Lower lobe of right lung (tissue), 2 donors: ENCODE measurements at regions not wholly inside any gene's neighbourhood (a gene's known extent, or its start where the extent isn't known, plus 50 kb on each side); places are given as distances from the start of the nearest gene placed in this dataset.
"Not testable (repeated sequence)": the region's sequence is repeated elsewhere in the genome, so short reads cannot be mapped to it uniquely, and the experiment has no call there.

Source experiments
- ATAC-seq, 2 donors: fragments of 200-7000 bp; cut with Tn5 transposase; one replicate each; pipeline ENCODE4 v1.9.1; 2020 to 2022; ENCODE audit warnings: mild to moderate bottlenecking in 2 of 2, moderate library complexity in 2 of 2
- DNase-seq: peaks from one replicate; pipeline ENCODE4 v3.0.0-alpha.2; 2020
- H3K27ac ChIP-seq: fragments of 200-600 bp; one replicate; pipeline ENCODE4 v1.8.0; 2022
- H3K27me3 ChIP-seq: fragments of 200-600 bp; one replicate; pipeline ENCODE4 v1.8.0; 2022; ENCODE audit warnings: low read depth
- H3K36me3 ChIP-seq: fragments of 200-600 bp; one replicate; pipeline ENCODE4 v1.8.0; 2022; ENCODE audit warnings: mild to moderate bottlenecking
- H3K4me1 ChIP-seq: fragments of 200-600 bp; one replicate; pipeline ENCODE4 v1.8.0; 2022
- H3K4me3 ChIP-seq: fragments of 200-600 bp; one replicate; pipeline ENCODE4 v1.8.0; 2022; ENCODE audit warnings: mild to moderate bottlenecking
- H3K9me3 ChIP-seq: fragments of 200-600 bp; one replicate; pipeline ENCODE4 v1.8.0; 2022
- intact Hi-C: fragments of 100-400 bp; cut with DNase I; formaldehyde crosslinking; loops from one replicate; pipeline ENCODE4 v1.11.0; 2022
- TF ChIP-seq, protein P1 (sequence below): fragments of 200-600 bp; IDR thresholded peaks from one replicate; pipeline ENCODE4 v1.8.0; 2022; ENCODE audit warnings: antibody characterized with exemption, mild to moderate bottlenecking
- donor health status: DM: no; HTN: yes; CAD: no; lungs with severe emphysema.

DNA sequence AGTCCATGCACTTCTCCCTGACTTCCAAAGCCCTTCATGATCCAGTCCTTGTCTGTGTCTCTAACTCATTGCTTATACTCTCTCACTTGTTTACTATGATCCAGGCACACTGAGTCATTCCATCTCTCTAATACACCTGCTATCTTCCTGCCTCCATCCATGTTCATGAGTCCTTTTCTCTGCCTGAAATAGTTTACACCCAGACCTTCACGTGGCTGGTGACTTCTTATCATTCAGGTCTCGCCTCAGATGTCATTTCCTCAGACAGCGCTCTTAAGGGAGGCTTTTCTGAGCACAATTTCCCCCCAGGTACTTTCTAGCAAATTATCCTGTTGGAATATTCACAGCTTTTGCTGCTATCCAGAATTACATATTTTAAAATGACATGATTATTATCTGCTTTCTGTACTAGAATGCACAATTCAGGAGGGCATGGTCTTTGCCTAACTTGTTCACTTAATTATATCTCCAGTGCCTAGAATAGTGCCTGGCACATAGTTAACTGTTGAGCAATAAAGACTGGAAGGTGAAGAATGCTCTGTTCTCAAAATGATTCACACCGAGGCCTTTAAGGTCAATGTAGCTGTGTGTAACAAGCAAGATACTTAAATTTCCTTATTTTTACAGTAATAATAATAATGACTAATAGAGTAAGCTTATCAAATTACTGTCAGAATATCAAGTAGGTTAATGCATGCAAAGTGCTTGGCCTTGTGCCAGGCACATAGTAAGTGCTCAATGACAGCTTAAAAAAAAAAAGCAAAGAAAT lies 183.7 kb upstream of the SPRY2 start:
- no peaks in the 10 kb centered on the region for H3K4me1 ChIP-seq
- H3K9me3 ChIP-seq, result no peaks in the 10 kb centered on the region
- H3K27ac ChIP-seq, result no peak overlapping the region
- no peak overlapping the region for H3K4me3 ChIP-seq
- no peak for DNase-seq
- ATAC-seq, result no peak
- H3K36me3 ChIP-seq, result no peaks in the 10 kb centered on the region
- TF ChIP-seq, protein P1, sequence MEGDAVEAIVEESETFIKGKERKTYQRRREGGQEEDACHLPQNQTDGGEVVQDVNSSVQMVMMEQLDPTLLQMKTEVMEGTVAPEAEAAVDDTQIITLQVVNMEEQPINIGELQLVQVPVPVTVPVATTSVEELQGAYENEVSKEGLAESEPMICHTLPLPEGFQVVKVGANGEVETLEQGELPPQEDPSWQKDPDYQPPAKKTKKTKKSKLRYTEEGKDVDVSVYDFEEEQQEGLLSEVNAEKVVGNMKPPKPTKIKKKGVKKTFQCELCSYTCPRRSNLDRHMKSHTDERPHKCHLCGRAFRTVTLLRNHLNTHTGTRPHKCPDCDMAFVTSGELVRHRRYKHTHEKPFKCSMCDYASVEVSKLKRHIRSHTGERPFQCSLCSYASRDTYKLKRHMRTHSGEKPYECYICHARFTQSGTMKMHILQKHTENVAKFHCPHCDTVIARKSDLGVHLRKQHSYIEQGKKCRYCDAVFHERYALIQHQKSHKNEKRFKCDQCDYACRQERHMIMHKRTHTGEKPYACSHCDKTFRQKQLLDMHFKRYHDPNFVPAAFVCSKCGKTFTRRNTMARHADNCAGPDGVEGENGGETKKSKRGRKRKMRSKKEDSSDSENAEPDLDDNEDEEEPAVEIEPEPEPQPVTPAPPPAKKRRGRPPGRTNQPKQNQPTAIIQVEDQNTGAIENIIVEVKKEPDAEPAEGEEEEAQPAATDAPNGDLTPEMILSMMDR, result no peak
- no peaks in the 10 kb centered on the region for H3K27me3 ChIP-seq
- intact Hi-C loops, result no loop called here

DNA sequence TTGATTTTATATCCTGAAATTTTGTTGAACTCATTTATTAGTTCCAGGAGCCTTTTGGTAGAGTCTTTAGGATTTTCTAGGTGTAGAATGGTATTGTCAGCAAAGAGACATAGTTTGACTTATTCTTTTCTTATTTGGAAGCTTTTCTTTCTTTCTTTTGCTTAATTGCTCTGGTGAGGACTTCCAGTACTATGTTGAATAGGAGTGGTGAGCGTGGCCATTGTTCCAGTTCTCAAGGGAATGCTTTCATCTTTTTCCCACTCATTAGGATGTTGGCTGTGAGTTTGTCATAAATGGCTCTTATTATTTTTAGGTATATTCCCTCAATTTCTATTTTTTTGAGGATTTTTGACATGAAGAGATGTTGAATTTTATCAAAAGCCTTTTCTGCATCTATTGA lies 182.2 kb upstream of the SPRY2 start:
- Histone ChIP-seq H3K27ac (no peak overlapping the region), H3K36me3 (no peaks in the 10 kb centered on the region), H3K4me3 (no peak overlapping the region), H3K27me3 (no peaks in the 10 kb centered on the region), H3K4me1 (no peaks in the 10 kb centered on the region), H3K9me3 (no peaks in the 10 kb centered on the region)
- ATAC-seq (no peak), DNase-seq (no peak)
- TF ChIP-seq, protein P1, result no peak
- intact Hi-C loops, result no loop called here

DNA sequence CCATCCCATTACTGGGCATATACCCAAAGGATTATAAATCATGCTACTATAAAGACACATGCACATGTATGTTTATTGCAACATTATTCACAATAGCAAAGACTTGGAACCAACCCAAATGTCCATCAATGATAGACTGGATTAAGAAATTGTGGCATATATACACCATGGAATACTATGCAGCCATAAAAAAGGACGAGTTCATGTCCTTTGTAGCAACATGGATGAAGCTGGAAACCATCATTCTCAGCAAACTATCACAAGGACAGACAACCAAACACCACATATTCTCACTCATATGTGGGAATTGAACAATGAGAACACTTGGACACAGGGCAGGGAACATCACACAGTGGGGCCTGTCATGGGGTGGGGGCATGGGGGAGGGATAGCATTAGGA lies 181.5 kb upstream of the SPRY2 start:
- ATAC-seq, H3K4me1 ChIP-seq, DNase-seq, H3K9me3 ChIP-seq, H3K27ac ChIP-seq, H3K27me3 ChIP-seq, H3K36me3 ChIP-seq, H3K4me3 ChIP-seq, intact Hi-C loops: not testable (repeated sequence)

DNA sequence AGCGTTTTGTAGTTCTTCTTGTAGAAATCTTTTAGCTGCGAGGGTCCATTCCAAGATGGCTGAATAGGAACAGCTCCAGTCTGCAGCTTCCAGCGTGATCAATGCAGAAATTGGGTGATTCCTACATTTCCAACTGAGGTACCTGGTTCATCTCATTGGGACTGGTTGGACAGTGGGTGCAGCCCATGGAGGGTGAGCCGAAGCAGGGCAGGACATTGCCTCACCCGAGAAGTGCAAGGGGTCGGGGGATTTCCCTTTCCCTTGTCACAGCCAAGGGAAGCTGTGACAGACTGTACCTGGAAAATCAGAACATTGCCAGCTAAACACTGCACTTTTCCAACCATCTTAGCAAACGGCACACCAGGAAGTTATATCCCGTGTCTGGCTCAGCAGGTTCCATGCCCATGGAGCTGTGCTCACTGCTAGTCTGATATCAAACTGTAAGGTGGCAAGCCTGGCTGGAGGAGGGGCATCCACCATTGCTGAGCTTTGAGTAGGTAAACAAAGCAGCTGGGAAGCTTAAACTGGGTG lies 176.0 kb upstream of the SPRY2 start:
- intact Hi-C loops, result no loop called here
- Histone ChIP-seq H3K9me3 (no peaks in the 10 kb centered on the region), H3K36me3 (no peaks in the 10 kb centered on the region), H3K27me3 (no peaks in the 10 kb centered on the region), H3K4me3 (no peak overlapping the region), H3K27ac (no peak overlapping the region), H3K4me1 (no peaks in the 10 kb centered on the region)
- TF ChIP-seq, protein P1, result no peak
- DNase-seq (no peak), ATAC-seq (no peak)

DNA sequence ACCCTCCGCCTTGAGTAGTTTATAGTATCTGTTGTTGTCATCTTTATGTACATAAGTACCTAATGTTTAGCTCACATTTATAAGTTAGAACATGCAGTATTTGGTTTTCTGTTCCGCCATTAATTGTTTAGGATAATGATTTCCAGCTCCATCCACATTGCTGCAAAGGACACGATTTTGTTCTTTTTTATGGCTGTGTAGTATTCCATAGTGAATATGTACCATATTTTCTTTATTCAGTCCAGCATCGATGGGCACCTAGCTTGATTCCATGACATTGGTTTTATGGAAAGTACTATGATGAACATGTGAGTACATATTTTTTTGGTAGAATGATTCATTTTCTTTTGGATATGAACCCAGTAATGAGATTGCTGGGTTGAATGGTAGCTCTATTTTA lies 174.4 kb upstream of the SPRY2 start:
- ATAC-seq (no peak), DNase-seq (no peak)
- H3K27me3 ChIP-seq, result no peaks in the 10 kb centered on the region
- no peak overlapping the region for H3K27ac ChIP-seq
- intact Hi-C loops, result no loop called here
- H3K36me3 ChIP-seq, result no peaks in the 10 kb centered on the region
- no peak overlapping the region for H3K4me3 ChIP-seq
- H3K9me3 ChIP-seq, result no peaks in the 10 kb centered on the region
- H3K4me1 ChIP-seq, result no peaks in the 10 kb centered on the region
- TF ChIP-seq, protein P1, result no peak

DNA sequence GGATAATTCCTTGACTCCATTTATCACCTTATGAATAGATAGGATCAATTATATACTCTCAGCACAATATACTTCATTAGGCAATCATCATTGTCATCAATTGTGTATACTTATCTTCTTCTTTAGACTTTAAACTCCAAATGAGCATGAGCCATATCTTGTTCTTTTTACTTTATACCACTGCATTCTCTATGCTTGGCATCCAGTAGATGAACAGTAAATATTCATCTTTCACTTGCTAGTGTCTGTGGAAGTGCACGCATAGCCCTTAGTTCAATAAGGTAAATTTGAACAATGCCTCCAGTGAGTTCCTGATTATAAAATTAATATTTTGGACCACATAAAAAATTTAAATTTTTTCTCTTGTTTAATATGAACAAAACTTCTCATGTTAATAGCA lies 172.3 kb upstream of the SPRY2 start:
- Histone ChIP-seq H3K9me3 (no peaks in the 10 kb centered on the region), H3K27me3 (no peaks in the 10 kb centered on the region), H3K36me3 (no peaks in the 10 kb centered on the region), H3K4me1 (no peaks in the 10 kb centered on the region), H3K4me3 (no peak overlapping the region), H3K27ac (no peak overlapping the region)
- TF ChIP-seq, protein P1, result no peak
- intact Hi-C loops, result no loop called here
- no peak for ATAC-seq
- DNase-seq, result no peak
